Embryonic facial prominence (tissue), 1 donor: ENCODE measurements at regions not wholly inside any gene's neighbourhood (a gene's known extent, or its start where the extent isn't known, plus 50 kb on each side); places are given as distances from the start of the nearest gene placed in this dataset.
"Not testable (repeated sequence)": the region's sequence is repeated elsewhere in the genome, so short reads cannot be mapped to it uniquely, and the experiment has no call there.

Experiments used
- DNase-seq: peaks from one replicate; pipeline ENCODE4 v3.0.0-alpha.2; 2016; ENCODE audit errors: extremely low spot score

GRCh38 chr9:7545371-7546165 is 254.0 kb downstream of the DMAC1 start:
- DNase-seq, result no peak

DNA sequence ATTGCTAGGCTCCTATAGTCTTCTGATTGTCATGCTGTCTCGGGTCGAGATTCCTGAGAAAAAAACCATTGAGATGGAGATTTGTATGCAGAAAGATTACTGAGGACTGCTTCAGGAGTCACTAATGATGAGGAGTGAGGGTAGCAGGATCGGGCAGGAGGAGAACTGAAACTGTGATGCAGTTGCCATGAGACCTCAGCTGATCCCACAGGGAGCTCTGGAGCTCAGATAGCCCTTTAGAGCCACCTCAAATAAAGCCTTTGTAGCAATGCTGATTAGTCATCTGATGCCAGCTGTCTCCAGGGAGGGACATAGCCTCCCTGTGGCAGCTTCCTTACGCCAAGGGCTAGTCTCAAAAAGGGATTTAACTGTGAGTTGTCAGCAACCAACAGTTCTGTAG is 256.9 kb downstream of the DMAC1 start:
- DNase-seq, result no peak

DNA sequence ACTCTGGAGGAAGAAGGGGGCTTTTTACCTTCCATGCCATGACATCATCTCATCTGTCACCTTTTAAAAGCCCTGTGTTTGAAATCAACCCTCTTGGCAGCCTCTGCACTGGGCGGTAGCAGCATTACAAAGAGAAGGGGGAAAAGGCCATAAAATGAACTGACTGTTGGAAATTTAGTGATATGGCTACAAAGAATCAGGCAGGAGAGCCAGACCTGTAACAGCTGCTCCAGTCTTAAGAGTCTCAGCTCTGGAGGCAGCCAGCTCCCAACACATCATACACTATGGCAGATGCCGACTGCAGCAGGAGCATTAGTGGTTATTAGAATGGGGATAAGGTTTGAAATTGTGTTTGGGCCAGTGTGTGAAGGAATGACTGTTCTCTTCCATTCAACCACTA is 257.5 kb downstream of the DMAC1 start:
- no peak for DNase-seq

- DNase-seq, result no peak
Observed at GRCh38 chr9:7536310-7536939, 263.2 kb downstream of the DMAC1 start.

- no peak for DNase-seq
Observed at GRCh38 chr9:7534211-7534935, 265.2 kb downstream of the DMAC1 start.

DNA sequence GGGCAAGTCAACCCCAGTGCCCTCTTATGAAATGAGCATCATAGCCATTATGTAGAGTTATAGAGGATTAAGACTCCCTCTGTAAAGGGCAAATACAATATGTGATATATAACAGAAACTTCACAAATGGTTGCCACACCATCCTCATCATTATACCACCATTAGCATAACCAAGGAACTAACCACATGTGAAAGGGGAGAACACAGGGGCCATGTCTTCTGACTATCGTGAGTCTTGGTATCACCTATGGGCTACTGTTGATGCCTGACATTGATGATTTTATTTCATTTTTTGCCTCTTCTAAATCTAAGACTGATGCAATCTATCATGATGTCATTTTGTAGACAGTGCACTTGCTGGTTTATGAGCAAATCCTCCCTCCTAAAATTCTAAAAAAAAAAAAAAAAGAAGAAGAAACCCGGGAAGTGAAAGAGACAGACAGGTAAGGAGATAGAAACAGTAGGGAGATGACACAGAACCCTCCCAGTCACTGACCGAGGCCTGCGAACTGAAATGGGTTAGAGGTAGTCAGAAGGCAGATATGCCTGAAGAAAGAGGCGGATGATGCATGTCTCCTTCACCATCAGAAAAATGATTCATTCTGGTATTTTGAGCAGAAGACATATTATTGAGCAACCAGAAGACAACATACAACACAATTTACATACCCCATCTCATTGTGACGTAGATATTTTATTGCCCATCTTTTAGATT is 266.0 kb downstream of the DMAC1 start:
- DNase-seq, result no peak

- no peak for DNase-seq
Observed at GRCh38 chr9:7523426-7524043, 276.0 kb downstream of the DMAC1 start.

- DNase-seq, result no peak
Observed at GRCh38 chr9:7520396-7520795, 279.2 kb downstream of the DMAC1 start.

DNA sequence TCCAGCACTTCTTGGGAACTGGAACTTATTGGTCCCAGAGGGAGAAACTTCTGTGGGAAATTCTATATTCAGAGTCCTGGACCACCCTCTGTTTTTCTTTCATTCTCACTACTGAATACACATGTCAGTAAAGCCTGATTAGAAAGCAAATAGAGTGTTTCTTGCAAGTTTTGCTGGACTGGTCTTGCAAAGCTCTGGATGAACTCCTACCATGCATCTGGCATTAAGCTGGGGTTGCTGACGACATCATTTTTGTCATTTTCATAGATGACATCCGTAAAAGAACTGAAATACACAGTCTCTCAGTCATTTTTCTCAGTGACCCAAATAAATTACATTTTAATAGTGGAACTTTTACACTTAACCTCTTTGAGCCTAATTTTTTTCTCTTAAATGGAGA is 283.2 kb downstream of the DMAC1 start:
- no peak for DNase-seq

DNA sequence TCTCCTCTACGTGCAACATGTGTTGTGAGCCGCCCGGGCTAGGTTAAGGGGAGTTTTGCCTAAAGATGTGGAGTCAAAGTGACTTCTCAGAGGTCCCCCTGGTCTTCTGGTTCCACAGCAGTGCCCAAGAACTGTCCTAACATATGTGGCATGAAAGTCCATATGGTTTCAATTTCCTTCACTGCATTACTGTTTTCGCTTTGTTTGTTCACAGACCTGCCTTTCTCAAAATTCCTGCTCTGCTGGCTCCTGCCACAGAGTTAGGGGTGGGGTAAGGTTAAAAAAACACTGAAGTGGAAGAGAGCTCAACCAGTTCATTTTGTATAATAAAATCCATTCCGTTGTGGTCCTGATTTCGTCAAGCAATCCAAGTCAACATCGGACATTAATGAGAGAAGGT is 289.4 kb downstream of the DMAC1 start:
- no peak for DNase-seq

GRCh38 chr9:7509576-7510145 is 289.9 kb downstream of the DMAC1 start:
- no peak for DNase-seq

DNA sequence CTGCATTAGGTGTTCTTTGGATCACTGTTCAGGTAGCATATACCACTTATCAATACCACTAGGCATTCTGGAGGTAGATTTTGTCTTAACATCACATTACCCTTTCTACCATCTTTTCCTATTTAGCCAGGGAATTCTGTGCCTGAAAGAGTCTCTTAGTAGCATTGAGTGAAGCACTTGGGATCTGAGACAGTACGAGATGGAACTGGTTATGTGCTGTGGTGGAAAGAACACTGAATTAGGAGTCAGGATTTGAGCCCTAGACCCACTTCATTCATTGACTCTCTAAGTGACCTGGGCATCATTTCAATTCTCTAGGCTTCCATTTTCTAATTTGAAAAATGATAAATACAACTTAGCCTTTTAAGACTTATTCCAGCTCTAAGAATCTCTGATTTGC is 291.1 kb downstream of the DMAC1 start:
- no peak for DNase-seq

- DNase-seq, result no peak
Observed at GRCh38 chr9:7507566-7508270, 291.9 kb downstream of the DMAC1 start.

- DNase-seq, result no peak
Observed at GRCh38 chr9:7507026-7507425, 292.6 kb downstream of the DMAC1 start.

DNA sequence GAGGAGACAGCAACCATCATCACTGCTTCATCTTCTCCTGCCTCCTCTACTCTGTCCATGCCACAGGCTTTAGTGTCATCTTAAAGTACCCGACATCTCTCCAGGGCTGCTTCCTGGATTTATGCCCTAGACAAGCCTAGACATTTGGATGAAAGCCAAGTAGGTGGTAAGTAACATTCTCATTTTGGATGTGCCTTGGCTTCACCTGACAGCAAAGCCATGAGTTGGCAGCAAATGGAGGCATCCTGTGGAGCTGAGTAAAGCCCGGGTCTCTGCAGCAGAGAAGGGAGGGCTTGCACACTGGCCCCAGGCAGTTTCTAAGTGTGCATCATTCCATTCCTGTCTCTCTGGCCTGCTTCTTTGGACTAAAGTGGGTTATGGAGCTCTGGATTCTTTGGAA is 299.1 kb downstream of the DMAC1 start:
- DNase-seq, result no peak

DNA sequence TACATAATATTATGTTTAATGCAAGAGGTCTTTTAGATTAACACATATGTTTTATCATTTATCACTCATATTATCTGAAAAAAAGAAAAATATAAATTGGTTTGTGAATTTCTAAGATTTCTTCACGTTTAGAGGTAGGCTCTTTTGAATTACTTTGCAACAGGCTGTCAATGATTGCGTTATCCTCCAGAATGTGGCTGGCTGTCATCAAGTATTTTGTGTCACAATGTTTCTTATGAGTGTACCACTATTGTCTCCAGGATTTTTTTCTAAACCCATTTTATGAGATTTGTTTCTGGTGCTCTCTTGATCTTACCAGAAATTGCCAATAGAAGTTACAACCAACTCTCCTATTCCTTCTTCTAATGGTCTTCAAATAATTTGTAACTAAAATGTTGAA is 307.9 kb downstream of the DMAC1 start:
- DNase-seq, result no peak

- DNase-seq, result no peak
Observed at GRCh38 chr9:7490317-7491108, 309.1 kb downstream of the DMAC1 start.

DNA sequence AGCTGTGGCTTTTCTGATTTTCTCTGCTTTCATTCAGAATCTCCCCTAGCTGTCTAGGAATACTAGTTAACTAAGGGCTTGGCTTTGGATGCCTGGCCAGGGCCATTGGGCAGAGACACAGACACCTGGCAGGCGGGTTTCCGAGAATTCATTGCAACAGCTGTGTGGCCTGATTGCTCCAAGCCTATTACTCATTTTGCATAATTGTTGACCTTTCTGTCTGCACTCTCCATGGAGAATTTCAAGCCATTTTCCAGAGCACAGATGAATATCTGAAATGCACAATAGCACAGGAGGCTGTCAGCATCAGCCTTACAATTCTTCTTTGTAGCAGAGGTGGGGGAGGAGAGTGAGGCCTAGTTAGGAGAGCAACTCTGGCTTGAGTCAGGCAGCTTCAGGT is 310.5 kb downstream of the DMAC1 start:
- no peak for DNase-seq

DNA sequence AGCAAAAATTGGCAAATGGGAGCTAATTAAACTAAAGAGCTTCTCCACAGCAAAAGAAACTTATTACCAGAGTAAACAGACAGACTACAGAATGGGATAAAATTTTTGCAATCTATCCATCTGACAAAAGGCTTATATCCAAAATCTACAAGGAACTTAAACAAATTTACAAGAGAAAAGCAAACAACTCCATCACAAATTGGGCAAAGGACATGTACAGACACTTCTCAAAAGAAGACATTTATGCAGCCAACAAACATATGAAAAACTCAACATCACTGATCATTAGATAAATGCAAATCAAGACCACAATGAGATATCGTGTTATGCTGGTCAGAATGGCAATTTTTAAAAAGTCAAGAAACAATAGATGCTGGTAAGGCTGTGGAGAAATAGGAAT is 315.6 kb downstream of the DMAC1 start:
- not testable (repeated sequence) for DNase-seq

- no peak for DNase-seq
Observed at GRCh38 chr9:7481570-7481969, 318.0 kb downstream of the DMAC1 start.
